GM21515 (cell line): ENCODE measurements at regions not wholly inside any gene's neighbourhood (a gene's known extent, or its start where the extent isn't known, plus 50 kb on each side); places are given as distances from the start of the nearest gene placed in this dataset.
A peak's percentile ranks its signal among the peaks of the same experiment; 100 is the strongest.
"Not testable (repeated sequence)": the region's sequence is repeated elsewhere in the genome, so short reads cannot be mapped to it uniquely, and the experiment has no call there.

Experiments used
- ATAC-seq: cut with Tn5 transposase; IDR thresholded peaks from one replicate; pipeline ENCODE4 v1.9.1; 2021; ENCODE audit not compliant: unreplicated experiment

GRCh38 chr5:131107128-131107527 lies 57.9 kb downstream of the HINT1 start:
- ATAC-seq: no peak

- ATAC-seq: no peak
Measured at GRCh38 chr5:131104169-131104808, 60.8 kb downstream of the HINT1 start.

GRCh38 chr5:131096774-131097710 lies 68.0 kb downstream of the HINT1 start:
- no peak for ATAC-seq

GRCh38 chr5:131095561-131095960 lies 69.5 kb downstream of the HINT1 start:
- not testable (repeated sequence) for ATAC-seq

GRCh38 chr5:131084436-131084835 lies 80.6 kb downstream of the HINT1 start:
- no peak for ATAC-seq

- no peak for ATAC-seq
Measured at GRCh38 chr5:131081913-131082488, 83.1 kb downstream of the HINT1 start.

GRCh38 chr5:131081374-131081773 lies 83.7 kb downstream of the HINT1 start:
- ATAC-seq: no peak

GRCh38 chr5:131079232-131079631 lies 85.8 kb downstream of the HINT1 start:
- ATAC-seq: no peak

- ATAC-seq: peak; percentile 97
Measured at GRCh38 chr5:131068893-131069643, 96.0 kb downstream of the HINT1 start.

GRCh38 chr5:131068076-131068475 lies 97.0 kb downstream of the HINT1 start:
- ATAC-seq: no peak

GRCh38 chr5:131067636-131068035 lies 97.4 kb downstream of the HINT1 start:
- no peak for ATAC-seq

- no peak for ATAC-seq
Measured at GRCh38 chr5:131064669-131065371, 100.2 kb downstream of the HINT1 start.

GRCh38 chr5:131042021-131042789 lies 122.9 kb downstream of the HINT1 start:
- ATAC-seq: no peak

- no peak for ATAC-seq
Measured at GRCh38 chr5:131023498-131023865, 141.6 kb downstream of the HINT1 start.

- no peak for ATAC-seq
Measured at GRCh38 chr5:131022811-131023497, 142.1 kb downstream of the HINT1 start.

GRCh38 chr5:131021646-131022045 lies 143.4 kb downstream of the HINT1 start:
- no peak for ATAC-seq

GRCh38 chr5:131019601-131020315 lies 145.3 kb downstream of the HINT1 start:
- no peak for ATAC-seq

- no peak for ATAC-seq
Measured at GRCh38 chr5:131019111-131019510, 145.9 kb downstream of the HINT1 start.

GRCh38 chr5:131008329-131008728 lies 156.7 kb downstream of the HINT1 start:
- ATAC-seq: no peak
